H1 (cell line): ENCODE measurements at regions not wholly inside any gene's neighbourhood (a gene's known extent, or its start where the extent isn't known, plus 50 kb on each side); places are given as distances from the start of the nearest gene placed in this dataset.

Experiments
- CHD2 ChIP-seq: IDR thresholded peaks from 2 replicates; pipeline ENCODE4 v1.6.1; 2012; ENCODE audit warnings: low read length, improper control_type of control experiment
- EZH2 ChIP-seq: fragments of 200-600 bp; sonication (generic); IDR thresholded peaks from 2 replicates; pipeline ENCODE4 v1.7.1; 2012; ENCODE audit warnings: low read depth, mild to moderate bottlenecking, moderate library complexity, low read length, inconsistent platforms; ENCODE audit not compliant: severe bottlenecking
- FOSL1 ChIP-seq: IDR thresholded peaks from 2 replicates; pipeline ENCODE4 v1.6.1; 2011; ENCODE audit warnings: mild to moderate bottlenecking, low read depth, low read length, moderate library complexity; ENCODE audit not compliant: insufficient read depth
- POLR2AphosphoS5 ChIP-seq: IDR thresholded peaks from 2 replicates; pipeline ENCODE4 v1.6.1; 2011; ENCODE audit warnings: low read depth, low read length
- SIX5 ChIP-seq: IDR thresholded peaks from 2 replicates; pipeline ENCODE4 v1.6.1; 2011; ENCODE audit warnings: mild to moderate bottlenecking, low read depth, low read length
- TAF1 ChIP-seq: IDR thresholded peaks from 2 replicates; pipeline ENCODE4 v1.6.1; 2011; ENCODE audit warnings: mild to moderate bottlenecking, low read depth, low read length
- TBP ChIP-seq: IDR thresholded peaks from 2 replicates; pipeline ENCODE4 v1.6.1; 2011; ENCODE audit warnings: low read depth, low read length, improper control_type of control experiment
- TF ChIP-seq, protein P1 (sequence below), 3 experiments: IDR thresholded peaks; 1 replicate in 2 of 3; 2 replicates in 1 of 3; pipeline versions ENCODE4 v1.5.1 to v1.6.1; 2011; ENCODE audit warnings: low read length in 3 of 3, mild to moderate bottlenecking in 3 of 3, inconsistent platforms in 2 of 3, low read depth in 1 of 3, moderate library complexity in 1 of 3; ENCODE audit not compliant: insufficient read depth in 1 of 3; ENCODE audit errors: control extremely low read depth in 1 of 3
- TF ChIP-seq, protein P2 (sequence below): IDR thresholded peaks from 2 replicates; pipeline ENCODE4 v1.6.1; 2011; ENCODE audit warnings: low read length, improper control_type of control experiment

DNA sequence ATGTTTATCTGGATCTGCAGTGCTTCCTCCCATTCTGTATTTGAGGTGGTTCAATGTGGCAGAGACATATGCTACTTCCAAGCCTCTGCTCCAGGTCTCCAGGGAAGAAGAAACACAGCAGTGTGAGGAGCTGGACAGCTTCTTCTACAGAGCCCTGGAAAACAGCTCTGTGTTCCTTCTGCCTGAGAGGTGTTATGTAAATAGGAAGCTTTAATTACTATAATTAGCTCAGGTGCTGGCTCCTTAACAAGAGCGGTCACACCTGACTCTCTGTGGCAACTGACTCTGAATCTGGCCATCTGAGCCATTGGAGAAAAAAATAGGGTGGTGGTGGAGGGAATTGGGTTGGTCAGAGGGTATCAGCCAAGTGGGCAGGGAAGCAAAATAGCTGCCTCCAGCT lies 332.4 kb upstream of the BRINP1 start:
- no peak for TF ChIP-seq CHD2
- TF ChIP-seq, protein P1, sequence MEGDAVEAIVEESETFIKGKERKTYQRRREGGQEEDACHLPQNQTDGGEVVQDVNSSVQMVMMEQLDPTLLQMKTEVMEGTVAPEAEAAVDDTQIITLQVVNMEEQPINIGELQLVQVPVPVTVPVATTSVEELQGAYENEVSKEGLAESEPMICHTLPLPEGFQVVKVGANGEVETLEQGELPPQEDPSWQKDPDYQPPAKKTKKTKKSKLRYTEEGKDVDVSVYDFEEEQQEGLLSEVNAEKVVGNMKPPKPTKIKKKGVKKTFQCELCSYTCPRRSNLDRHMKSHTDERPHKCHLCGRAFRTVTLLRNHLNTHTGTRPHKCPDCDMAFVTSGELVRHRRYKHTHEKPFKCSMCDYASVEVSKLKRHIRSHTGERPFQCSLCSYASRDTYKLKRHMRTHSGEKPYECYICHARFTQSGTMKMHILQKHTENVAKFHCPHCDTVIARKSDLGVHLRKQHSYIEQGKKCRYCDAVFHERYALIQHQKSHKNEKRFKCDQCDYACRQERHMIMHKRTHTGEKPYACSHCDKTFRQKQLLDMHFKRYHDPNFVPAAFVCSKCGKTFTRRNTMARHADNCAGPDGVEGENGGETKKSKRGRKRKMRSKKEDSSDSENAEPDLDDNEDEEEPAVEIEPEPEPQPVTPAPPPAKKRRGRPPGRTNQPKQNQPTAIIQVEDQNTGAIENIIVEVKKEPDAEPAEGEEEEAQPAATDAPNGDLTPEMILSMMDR (IDR thresholded peaks at IDR 0.05; ENCODE audit: control extremely low read depth in 1 of 3, insufficient read depth in 1 of 3, low read depth in 1 of 3, low read length in 3 of 3): no peak
- TF ChIP-seq POLR2AphosphoS5: no peak
- TF ChIP-seq TBP: no peak
- TF ChIP-seq SIX5: no peak
- TF ChIP-seq, protein P2, sequence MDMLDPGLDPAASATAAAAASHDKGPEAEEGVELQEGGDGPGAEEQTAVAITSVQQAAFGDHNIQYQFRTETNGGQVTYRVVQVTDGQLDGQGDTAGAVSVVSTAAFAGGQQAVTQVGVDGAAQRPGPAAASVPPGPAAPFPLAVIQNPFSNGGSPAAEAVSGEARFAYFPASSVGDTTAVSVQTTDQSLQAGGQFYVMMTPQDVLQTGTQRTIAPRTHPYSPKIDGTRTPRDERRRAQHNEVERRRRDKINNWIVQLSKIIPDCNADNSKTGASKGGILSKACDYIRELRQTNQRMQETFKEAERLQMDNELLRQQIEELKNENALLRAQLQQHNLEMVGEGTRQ: no peak
- TF ChIP-seq EZH2: no peak
- TF ChIP-seq FOSL1: no peak
- TF ChIP-seq TAF1: no peak
